IMR-90 (cell line): ENCODE measurements at regions not wholly inside any gene's neighbourhood (a gene's known extent, or its start where the extent isn't known, plus 50 kb on each side); places are given as distances from the start of the nearest gene placed in this dataset.

Experiments used
- ATAC-seq: fragments of 200-7000 bp; cut with Tn5 transposase; 2 replicates; pipeline ENCODE4 v1.9.1; 2020; ENCODE audit warnings: low read depth, mild to moderate bottlenecking, moderate library complexity
- BruUV-seq: library from RNA; stranded (reverse); fragments of 400-500 nt; replicated peaks from 2 replicates; lab custom pipeline; 2021; lab: Mats Ljungman, UMichigan
- CTCF ChIA-PET: fragments of 300-600 bp; formaldehyde crosslinking; extraction: SDS; loops from one replicate; lab custom pipeline; 2021; ENCODE audit warnings: antibody characterized with exemption; lab: Yijun Ruan, JAX
- POLR2A ChIA-PET: fragments of 300-600 bp; sonication (Branson Sonifier 250); formaldehyde crosslinking; loops from one replicate; lab custom pipeline; 2022; ENCODE audit warnings: antibody characterized with exemption; ENCODE audit not compliant: unreplicated experiment; lab: Charles Lee
- DNase-seq: peaks from one replicate; pipeline ENCODE4 v3.0.0; 2013
- H2AFZ ChIP-seq: replicated peaks from 2 replicates; pipeline ENCODE3; 2013; ENCODE audit warnings: low read length, mild to moderate bottlenecking; ENCODE audit not compliant: poor library complexity
- H2AK5ac ChIP-seq: 2 replicates; pipeline ENCODE4 v1.6.1; 2013; ENCODE audit warnings: low read depth, low read length, inconsistent platforms
- H2AK9ac ChIP-seq: replicated peaks from 2 replicates; pipeline ENCODE3; 2013; ENCODE audit warnings: mild to moderate bottlenecking, low read depth, low read length, moderate library complexity; ENCODE audit not compliant: poor library complexity
- H2BK120ac ChIP-seq: 2 replicates; pipeline ENCODE4 v1.6.1; 2013; ENCODE audit warnings: low read depth, low read length, inconsistent platforms
- H2BK15ac ChIP-seq: 3 replicates; pipeline ENCODE4 v1.6.1; 2013; ENCODE audit warnings: low read depth, low read length, inconsistent platforms
- H2BK20ac ChIP-seq: 2 replicates; pipeline ENCODE4 v1.6.1; 2013; ENCODE audit warnings: low read depth, mild to moderate bottlenecking, inconsistent platforms, low read length, moderate library complexity
- H2BK5ac ChIP-seq: 2 replicates; pipeline ENCODE4 v1.6.1; 2013; ENCODE audit warnings: mild to moderate bottlenecking, low read depth, low read length, inconsistent platforms; ENCODE audit not compliant: poor library complexity, severe bottlenecking
- H3K14ac ChIP-seq: replicated peaks from 2 replicates; pipeline ENCODE4 v1.6.1; 2013; ENCODE audit warnings: low read depth, low read length, inconsistent platforms
- H3K18ac ChIP-seq: 2 replicates; pipeline ENCODE4 v1.6.1; 2013; ENCODE audit warnings: low read depth, low read length, control low read depth
- H3K23ac ChIP-seq: 2 replicates; pipeline ENCODE4 v1.6.1; 2013; ENCODE audit warnings: low read depth, low read length, inconsistent platforms
- H3K27ac ChIP-seq: 2 replicates; pipeline ENCODE4 v1.5.1; 2013; ENCODE audit warnings: mild to moderate bottlenecking, control low read depth, low read length; ENCODE audit not compliant: insufficient read depth
- H3K27me3 ChIP-seq: 2 replicates; pipeline ENCODE4 v1.6.1; 2013; ENCODE audit warnings: low read length; ENCODE audit not compliant: control insufficient read depth, insufficient read depth
- H3K36me3 ChIP-seq: 2 replicates; pipeline ENCODE4 v1.6.1; 2013; ENCODE audit warnings: low read length, mixed read lengths; ENCODE audit not compliant: control insufficient read depth, insufficient read depth
- H3K4ac ChIP-seq: 2 replicates; pipeline ENCODE4 v1.6.1; 2013; ENCODE audit warnings: low read depth, low read length, inconsistent platforms
- H3K4me1 ChIP-seq: 2 replicates; pipeline ENCODE4 v1.6.1; 2013; ENCODE audit warnings: low read length, mixed read lengths; ENCODE audit not compliant: control insufficient read depth, insufficient read depth
- H3K4me2 ChIP-seq: 2 replicates; pipeline ENCODE4 v1.6.1; 2013; ENCODE audit warnings: low read depth, mild to moderate bottlenecking, control low read depth, low read length, moderate library complexity
- H3K4me3 ChIP-seq: 2 replicates; pipeline ENCODE4 v1.5.1; 2013; ENCODE audit warnings: low read depth, mild to moderate bottlenecking, control low read depth, low read length, moderate library complexity; ENCODE audit not compliant: insufficient read depth
- H3K56ac ChIP-seq: 2 replicates; pipeline ENCODE4 v1.6.1; 2013; ENCODE audit warnings: low read length, inconsistent platforms; ENCODE audit not compliant: insufficient read depth; ENCODE audit errors: extremely low read depth
- H3K79me1 ChIP-seq, 2 experiments: 2 replicates each; pipeline ENCODE4 v1.6.1; 2013; ENCODE audit warnings: low read length in 2 of 2, inconsistent platforms in 1 of 2, low read depth in 1 of 2
- H3K9ac ChIP-seq: 2 replicates; pipeline ENCODE4 v1.6.1; 2013; ENCODE audit warnings: low read depth, low read length, control low read depth
- H3K9me1 ChIP-seq: 2 replicates; pipeline ENCODE4 v1.6.1; 2013; ENCODE audit warnings: low read length, inconsistent platforms; ENCODE audit not compliant: insufficient read depth
- H3K9me3 ChIP-seq: 2 replicates; pipeline ENCODE4 v1.6.1; 2013; ENCODE audit warnings: low read length; ENCODE audit not compliant: control insufficient read depth, insufficient read depth
- H4K20me1 ChIP-seq: 2 replicates; pipeline ENCODE4 v1.6.1; 2013; ENCODE audit warnings: low read length, inconsistent platforms; ENCODE audit not compliant: insufficient read depth
- H4K5ac ChIP-seq: 2 replicates; pipeline ENCODE4 v1.6.1; 2013; ENCODE audit warnings: mild to moderate bottlenecking, low read depth, low read length, control low read depth
- H4K8ac ChIP-seq, 2 experiments: 2 replicates each; pipeline ENCODE4 v1.6.1; 2013; ENCODE audit warnings: low read depth in 2 of 2, low read length in 2 of 2, control low read depth in 1 of 2, inconsistent platforms in 1 of 2
- H4K91ac ChIP-seq: 2 replicates; pipeline ENCODE4 v1.6.1; 2013; ENCODE audit warnings: low read depth, low read length, inconsistent platforms; ENCODE audit not compliant: insufficient read depth
- BHLHE40 ChIP-seq: fragments of 150-350 bp; IDR thresholded peaks from 2 replicates; pipeline ENCODE4 v1.6.1; 2016; ENCODE audit warnings: mild to moderate bottlenecking, low read depth, low read length
- CEBPB ChIP-seq: IDR thresholded peaks from 2 replicates; pipeline ENCODE4 v1.6.1; 2012; ENCODE audit warnings: low read depth, low read length, improper control_type of control experiment
- CHD1 ChIP-seq: IDR thresholded peaks from 2 replicates; pipeline ENCODE4 v1.6.1; 2012; ENCODE audit warnings: low read depth, low read length, improper control_type of control experiment
- FOS ChIP-seq: fragments of 150-350 bp; IDR thresholded peaks from 2 replicates; pipeline ENCODE4 v1.6.1; 2016; ENCODE audit warnings: low read depth, low read length
- MAFK ChIP-seq: IDR thresholded peaks from 2 replicates; pipeline ENCODE4 v1.6.1; 2012; ENCODE audit warnings: low read depth, low read length, improper control_type of control experiment
- MAZ ChIP-seq: IDR thresholded peaks from 2 replicates; pipeline ENCODE4 v1.6.1; 2012; ENCODE audit warnings: low read depth, mild to moderate bottlenecking, low read length, improper control_type of control experiment, moderate library complexity, borderline replicate concordance
- MXI1 ChIP-seq: IDR thresholded peaks from 2 replicates; pipeline ENCODE4 v1.6.1; 2012; ENCODE audit warnings: low read depth, mild to moderate bottlenecking, low read length, moderate library complexity, borderline replicate concordance
- NFE2L2 ChIP-seq: fragments of 150-350 bp; IDR thresholded peaks from 2 replicates; pipeline ENCODE4 v1.6.1; 2016; ENCODE audit warnings: low read depth, mild to moderate bottlenecking, low read length
- POLR2A ChIP-seq: IDR thresholded peaks from 2 replicates; pipeline ENCODE4 v1.6.1; 2012; ENCODE audit warnings: mild to moderate bottlenecking, low read depth, low read length
- RAD21 ChIP-seq: IDR thresholded peaks from 2 replicates; pipeline ENCODE4 v1.6.1; 2012; ENCODE audit warnings: low read length, improper control_type of control experiment
- SMC3 ChIP-seq: fragments of 150-350 bp; IDR thresholded peaks from 2 replicates; pipeline ENCODE4 v1.6.1; 2016; ENCODE audit warnings: low read depth, mild to moderate bottlenecking, antibody characterized with exemption, low read length, moderate library complexity
- WGBS, 2 experiments: methylation state at CpG; one replicate each; pipeline versions ENCODE4 v1.1.5 to v1.1.7; 2013; ENCODE audit warnings: missing lambda C conversion rate in 2 of 2; ENCODE audit not compliant: insufficient read length in 1 of 2; ENCODE audit errors: extremely low coverage in 2 of 2; 5-methylcytosine and 5-hydroxymethylcytosine counted together
- dilution Hi-C: fragments of 300-500 bp; cut with HindIII; formaldehyde crosslinking; loops from one replicate; pipeline ENCODE4 v1.14.3; 2018; ENCODE audit warnings: low sequenced_read_pairs; ENCODE audit not compliant: unreplicated experiment
- in situ Hi-C: fragments of 300-500 bp; cut with MboI; formaldehyde crosslinking; loops from 3 replicates; pipeline ENCODE4 v1.14.3; 2019; ENCODE audit warnings: low sequenced_read_pairs, inconsistent platforms, mixed read lengths
- intact Hi-C: fragments of 100-400 bp; cut with micrococcal nuclease; formaldehyde crosslinking; loops from 2 replicates; pipeline ENCODE4 v1.10.0; 2022
- TF ChIP-seq, protein P1 (sequence below): fragments of 150-350 bp; IDR thresholded peaks from 2 replicates; pipeline ENCODE4 v1.6.1; 2016; ENCODE audit warnings: low read depth, mild to moderate bottlenecking, low read length, moderate library complexity, borderline replicate concordance
- TF ChIP-seq, protein P2 (sequence below): fragments of 150-350 bp; IDR thresholded peaks from 2 replicates; pipeline ENCODE4 v1.6.1; 2017; ENCODE audit warnings: mild to moderate bottlenecking, antibody characterized with exemption, low read length, low read depth
- TF ChIP-seq, protein P3 (sequence below): conservative IDR thresholded peaks from 2 replicates; pipeline ENCODE4 v1.5.1; 2012; ENCODE audit warnings: mild to moderate bottlenecking, low read depth, low read length, improper control_type of control experiment

DNA sequence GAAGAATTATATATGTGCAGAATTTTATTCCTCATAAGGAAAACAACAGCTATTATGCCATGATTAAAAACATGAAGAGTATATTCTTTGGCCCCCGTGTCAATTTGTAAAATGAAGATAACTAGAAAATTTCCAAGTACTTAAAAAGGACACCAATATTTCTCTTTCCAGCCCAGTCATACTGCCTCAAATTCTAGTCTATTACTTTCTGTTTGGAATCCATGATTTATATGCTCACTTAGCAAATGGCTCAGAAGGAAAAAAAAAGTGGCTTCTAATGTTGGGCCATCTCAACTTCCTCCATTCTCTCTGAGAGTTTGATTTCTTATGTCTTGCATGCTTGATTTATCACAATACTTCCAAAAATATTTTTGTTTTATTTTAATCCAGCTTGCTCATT lies 1431.1 kb downstream of the AMY1C start:
- no TSS peak for BruUV-seq
- no peaks in the 10 kb centered on the region for H3K4me1 ChIP-seq
- no peak overlapping the region for H3K56ac ChIP-seq
- H4K8ac ChIP-seq, result no peak overlapping the region
- H3K36me3 ChIP-seq, result no peaks in the 10 kb centered on the region
- H4K91ac ChIP-seq, result no peak overlapping the region
- no peaks in the 10 kb centered on the region for H3K9me3 ChIP-seq
- no CpG with 5 or more reads among the region's 1 CpG for WGBS, 2 experiments
- TF ChIP-seq FOS (no peak), MAFK (no peak), POLR2A (no peak), SMC3 (no peak), CHD1 (no peak), MXI1 (no peak), BHLHE40 (no peak), NFE2L2 (no peak), RAD21 (no peak), MAZ (no peak), CEBPB (no peak)
- TF ChIP-seq, protein P1, sequence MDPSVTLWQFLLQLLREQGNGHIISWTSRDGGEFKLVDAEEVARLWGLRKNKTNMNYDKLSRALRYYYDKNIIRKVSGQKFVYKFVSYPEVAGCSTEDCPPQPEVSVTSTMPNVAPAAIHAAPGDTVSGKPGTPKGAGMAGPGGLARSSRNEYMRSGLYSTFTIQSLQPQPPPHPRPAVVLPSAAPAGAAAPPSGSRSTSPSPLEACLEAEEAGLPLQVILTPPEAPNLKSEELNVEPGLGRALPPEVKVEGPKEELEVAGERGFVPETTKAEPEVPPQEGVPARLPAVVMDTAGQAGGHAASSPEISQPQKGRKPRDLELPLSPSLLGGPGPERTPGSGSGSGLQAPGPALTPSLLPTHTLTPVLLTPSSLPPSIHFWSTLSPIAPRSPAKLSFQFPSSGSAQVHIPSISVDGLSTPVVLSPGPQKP, result no peak
- TF ChIP-seq, protein P2, sequence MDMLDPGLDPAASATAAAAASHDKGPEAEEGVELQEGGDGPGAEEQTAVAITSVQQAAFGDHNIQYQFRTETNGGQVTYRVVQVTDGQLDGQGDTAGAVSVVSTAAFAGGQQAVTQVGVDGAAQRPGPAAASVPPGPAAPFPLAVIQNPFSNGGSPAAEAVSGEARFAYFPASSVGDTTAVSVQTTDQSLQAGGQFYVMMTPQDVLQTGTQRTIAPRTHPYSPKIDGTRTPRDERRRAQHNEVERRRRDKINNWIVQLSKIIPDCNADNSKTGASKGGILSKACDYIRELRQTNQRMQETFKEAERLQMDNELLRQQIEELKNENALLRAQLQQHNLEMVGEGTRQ, result no peak
- TF ChIP-seq, protein P3, sequence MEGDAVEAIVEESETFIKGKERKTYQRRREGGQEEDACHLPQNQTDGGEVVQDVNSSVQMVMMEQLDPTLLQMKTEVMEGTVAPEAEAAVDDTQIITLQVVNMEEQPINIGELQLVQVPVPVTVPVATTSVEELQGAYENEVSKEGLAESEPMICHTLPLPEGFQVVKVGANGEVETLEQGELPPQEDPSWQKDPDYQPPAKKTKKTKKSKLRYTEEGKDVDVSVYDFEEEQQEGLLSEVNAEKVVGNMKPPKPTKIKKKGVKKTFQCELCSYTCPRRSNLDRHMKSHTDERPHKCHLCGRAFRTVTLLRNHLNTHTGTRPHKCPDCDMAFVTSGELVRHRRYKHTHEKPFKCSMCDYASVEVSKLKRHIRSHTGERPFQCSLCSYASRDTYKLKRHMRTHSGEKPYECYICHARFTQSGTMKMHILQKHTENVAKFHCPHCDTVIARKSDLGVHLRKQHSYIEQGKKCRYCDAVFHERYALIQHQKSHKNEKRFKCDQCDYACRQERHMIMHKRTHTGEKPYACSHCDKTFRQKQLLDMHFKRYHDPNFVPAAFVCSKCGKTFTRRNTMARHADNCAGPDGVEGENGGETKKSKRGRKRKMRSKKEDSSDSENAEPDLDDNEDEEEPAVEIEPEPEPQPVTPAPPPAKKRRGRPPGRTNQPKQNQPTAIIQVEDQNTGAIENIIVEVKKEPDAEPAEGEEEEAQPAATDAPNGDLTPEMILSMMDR, result no peak
- no peak overlapping the region for H3K14ac ChIP-seq
- H3K27me3 ChIP-seq, result no peaks in the 10 kb centered on the region
- H2BK15ac ChIP-seq, result no peak overlapping the region
- ChIA-PET CTCF (no interaction called here), POLR2A (no interaction called here)
- in situ Hi-C loops (no loop called here), dilution Hi-C loops (no loop called here), intact Hi-C loops (no loop called here)
- no peak for ATAC-seq
- no peak overlapping the region for H3K4ac ChIP-seq
- H2AK9ac ChIP-seq, result no peak overlapping the region
- no peak overlapping the region for H4K5ac ChIP-seq
- no peak overlapping the region for H2AFZ ChIP-seq
- H2BK5ac ChIP-seq, result no peak overlapping the region
- H3K4me3 ChIP-seq, result no peak overlapping the region
- H3K27ac ChIP-seq, result no peak overlapping the region
- no peak overlapping the region for H3K23ac ChIP-seq
- no peak overlapping the region for H3K4me2 ChIP-seq
- H3K9ac ChIP-seq, result no peak overlapping the region
- no peaks in the 10 kb centered on the region for H4K20me1 ChIP-seq
- DNase-seq, result no peak
- H2AK5ac ChIP-seq, result no peak overlapping the region
- no peaks in the 10 kb centered on the region for H3K79me1 ChIP-seq
- no peaks in the 10 kb centered on the region for H3K9me1 ChIP-seq
- no peak overlapping the region for H3K18ac ChIP-seq
- no peak overlapping the region for H2BK120ac ChIP-seq
- H2BK20ac ChIP-seq, result no peak overlapping the region
